ENCODE measurements at regions not wholly inside any gene's neighbourhood (a gene's known extent, or its start where the extent isn't known, plus 50 kb on each side); places are given as distances from the start of the nearest gene placed in this dataset.

DNA sequence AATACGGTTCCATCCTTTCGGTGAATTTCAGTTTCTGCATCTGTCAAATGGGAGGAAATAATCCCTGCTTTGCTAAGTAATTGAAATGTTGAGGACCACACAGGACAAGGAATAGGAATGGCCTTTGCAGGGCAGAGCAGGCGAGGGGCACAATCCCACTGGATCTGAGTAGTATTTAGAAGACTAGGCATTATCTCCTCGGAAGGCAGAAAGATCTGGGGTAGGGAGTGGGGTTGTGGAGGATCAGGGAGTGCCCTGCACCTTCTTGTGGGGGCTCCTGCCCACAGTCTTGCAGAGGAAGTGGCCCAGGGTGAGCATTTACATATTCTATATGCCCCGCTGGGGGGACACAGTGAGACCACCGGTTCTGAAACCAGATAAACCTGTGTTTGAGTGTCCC, 87.1 kb upstream of the SIRPA start:
- no peak overlapping the region for H3K9ac ChIP-seq (ENCODE audit: low read length)
- no peak overlapping the region for H2AFZ ChIP-seq (ENCODE audit: low read length)
- intact Hi-C loops (cut with micrococcal nuclease), result loop anchor here (10.0 kb wide), 2 partner anchors 137 to 297 kb away; partner anchors contain the start of gene STK35
- no TSS peak for BruUV-seq (replicated peaks)
- H3K4me2 ChIP-seq (ENCODE audit: low read length), result no peak overlapping the region
- ATAC-seq (no peak), DNase-seq (no peak)
- H3K9me3 ChIP-seq (ENCODE audit: low read length), result no peaks in the 10 kb centered on the region
- POLR2A ChIA-PET (ENCODE audit: unreplicated experiment), result no interaction called here
- H3K27me3 ChIP-seq (ENCODE audit: low read length), result no peaks in the 10 kb centered on the region
- H3K36me3 ChIP-seq (ENCODE audit: low read depth, low read length), result no peaks in the 10 kb centered on the region
- H3K4me3 ChIP-seq (ENCODE audit: low read length), result no peak overlapping the region
- no peaks in the 10 kb centered on the region for H4K20me1 ChIP-seq (ENCODE audit: low read length)
- H3K79me2 ChIP-seq (ENCODE audit: low read length), result no peaks in the 10 kb centered on the region
- H3K4me1 ChIP-seq (ENCODE audit: insufficient read depth, low read length), result peaks cover 43% of the 10 kb centered on the region
- H3F3A ChIP-seq (ENCODE audit: low read length, unreplicated experiment), result no peaks in the 10 kb centered on the region
- CTCF ChIA-PET, result no interaction called here
- no peaks in the 10 kb centered on the region for H3K9me2 ChIP-seq (replicated peaks; ENCODE audit: low read length)
- TF ChIP-seq, protein P1, sequence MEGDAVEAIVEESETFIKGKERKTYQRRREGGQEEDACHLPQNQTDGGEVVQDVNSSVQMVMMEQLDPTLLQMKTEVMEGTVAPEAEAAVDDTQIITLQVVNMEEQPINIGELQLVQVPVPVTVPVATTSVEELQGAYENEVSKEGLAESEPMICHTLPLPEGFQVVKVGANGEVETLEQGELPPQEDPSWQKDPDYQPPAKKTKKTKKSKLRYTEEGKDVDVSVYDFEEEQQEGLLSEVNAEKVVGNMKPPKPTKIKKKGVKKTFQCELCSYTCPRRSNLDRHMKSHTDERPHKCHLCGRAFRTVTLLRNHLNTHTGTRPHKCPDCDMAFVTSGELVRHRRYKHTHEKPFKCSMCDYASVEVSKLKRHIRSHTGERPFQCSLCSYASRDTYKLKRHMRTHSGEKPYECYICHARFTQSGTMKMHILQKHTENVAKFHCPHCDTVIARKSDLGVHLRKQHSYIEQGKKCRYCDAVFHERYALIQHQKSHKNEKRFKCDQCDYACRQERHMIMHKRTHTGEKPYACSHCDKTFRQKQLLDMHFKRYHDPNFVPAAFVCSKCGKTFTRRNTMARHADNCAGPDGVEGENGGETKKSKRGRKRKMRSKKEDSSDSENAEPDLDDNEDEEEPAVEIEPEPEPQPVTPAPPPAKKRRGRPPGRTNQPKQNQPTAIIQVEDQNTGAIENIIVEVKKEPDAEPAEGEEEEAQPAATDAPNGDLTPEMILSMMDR (conservative IDR thresholded peaks at IDR 0.05; ENCODE audit: low read depth, low read length), result no peak
- no peak for TF ChIP-seq EZH2 (IDR thresholded peaks at IDR 0.05; ENCODE audit: low read length, unreplicated experiment)
- no peak overlapping the region for H3K27ac ChIP-seq (ENCODE audit: low read length)

DNA sequence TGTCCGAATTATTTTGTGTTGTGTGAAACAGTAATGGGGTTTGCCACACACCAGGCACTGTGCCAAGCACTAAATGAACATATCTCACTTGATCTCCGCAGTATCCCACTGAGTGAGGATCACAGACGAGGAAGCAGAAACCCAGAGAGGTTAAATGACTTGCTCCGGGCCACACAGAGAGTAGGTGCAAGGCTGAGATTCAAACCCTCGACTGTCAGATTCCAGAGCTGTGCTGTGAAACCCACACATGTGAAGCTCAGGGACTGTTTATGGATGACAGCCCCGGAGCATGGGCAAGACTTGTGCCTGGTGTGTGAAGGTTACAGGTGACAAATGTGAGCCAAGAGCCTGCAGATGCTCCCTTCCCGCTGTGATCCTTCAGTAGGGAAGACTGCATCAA, 87.8 kb upstream of the SIRPA start:
- TF ChIP-seq, protein P1 (conservative IDR thresholded peaks at IDR 0.05; ENCODE audit: low read depth, low read length), result no peak
- no peak for TF ChIP-seq EZH2 (IDR thresholded peaks at IDR 0.05; ENCODE audit: low read length, unreplicated experiment)
- TF ChIP-seq EZH2phosphoT487 (IDR thresholded peaks at IDR 0.05; ENCODE audit: borderline replicate concordance, low read length), result no peak
- H4K20me1 ChIP-seq (ENCODE audit: low read length), result no peaks in the 10 kb centered on the region
- no peak overlapping the region for H3K27ac ChIP-seq (ENCODE audit: low read length)
- H3K9me2 ChIP-seq (replicated peaks; ENCODE audit: low read length), result no peaks in the 10 kb centered on the region
- H3K4me3 ChIP-seq (ENCODE audit: low read length), result no peak overlapping the region
- H3K9ac ChIP-seq (ENCODE audit: low read length), result no peak overlapping the region
- no peaks in the 10 kb centered on the region for H3K27me3 ChIP-seq (ENCODE audit: low read length)
- no peaks in the 10 kb centered on the region for H3F3A ChIP-seq (ENCODE audit: low read length, unreplicated experiment)
- ATAC-seq (no peak), DNase-seq (no peak)
- H3K36me3 ChIP-seq (ENCODE audit: low read depth, low read length), result no peaks in the 10 kb centered on the region
- CTCF ChIA-PET, result no interaction called here
- intact Hi-C loops (cut with micrococcal nuclease), result loop anchor here (10.0 kb wide), 2 partner anchors 137 to 297 kb away; partner anchors contain the start of gene STK35
- H3K4me2 ChIP-seq (ENCODE audit: low read length), result no peak overlapping the region
- H3K4me1 ChIP-seq (ENCODE audit: insufficient read depth, low read length), result peaks cover 43% of the 10 kb centered on the region
- no peak overlapping the region for H2AFZ ChIP-seq (ENCODE audit: low read length)
- BruUV-seq (replicated peaks), result no TSS peak
- no peaks in the 10 kb centered on the region for H3K9me3 ChIP-seq (ENCODE audit: low read length)
- H3K79me2 ChIP-seq (ENCODE audit: low read length), result no peaks in the 10 kb centered on the region
- POLR2A ChIA-PET (ENCODE audit: unreplicated experiment), result no interaction called here

DNA sequence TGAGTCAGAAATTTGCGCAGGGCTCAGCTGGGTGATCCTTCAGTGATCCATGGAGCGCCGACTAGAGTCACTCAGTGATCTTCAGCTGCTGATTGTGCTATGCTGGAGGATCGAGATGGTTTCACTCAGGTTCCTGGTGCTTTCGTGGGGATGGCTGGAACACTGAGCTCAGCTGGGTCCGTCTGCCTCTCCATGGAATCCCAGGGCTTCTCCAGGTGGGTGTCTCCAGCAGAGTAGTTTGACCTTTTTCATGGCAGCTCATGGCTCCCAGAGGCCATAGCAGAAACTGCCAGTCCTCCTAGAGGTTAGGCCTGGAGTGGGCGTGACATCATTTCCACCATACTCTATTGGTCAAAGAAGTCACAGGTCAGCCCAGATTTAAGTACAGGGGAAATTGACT, 88.8 kb upstream of the SIRPA start:
- Histone ChIP-seq H3K27ac (ENCODE audit: low read length) (no peak overlapping the region), H3K4me1 (ENCODE audit: insufficient read depth, low read length) (peaks cover 38% of the 10 kb centered on the region), H3F3A (ENCODE audit: low read length, unreplicated experiment) (no peaks in the 10 kb centered on the region), H3K9me3 (ENCODE audit: low read length) (no peaks in the 10 kb centered on the region), H3K27me3 (ENCODE audit: low read length) (no peaks in the 10 kb centered on the region), H2AFZ (ENCODE audit: low read length) (no peak overlapping the region), H4K20me1 (ENCODE audit: low read length) (no peaks in the 10 kb centered on the region), H3K36me3 (ENCODE audit: low read depth, low read length) (no peaks in the 10 kb centered on the region), H3K9me2 (replicated peaks; ENCODE audit: low read length) (no peaks in the 10 kb centered on the region), H3K4me2 (ENCODE audit: low read length) (no peak overlapping the region), H3K4me3 (ENCODE audit: low read length) (no peak overlapping the region), H3K79me2 (ENCODE audit: low read length) (no peaks in the 10 kb centered on the region), H3K9ac (ENCODE audit: low read length) (no peak overlapping the region)
- BruUV-seq (replicated peaks), result no TSS peak
- no peak for DNase-seq
- ChIA-PET POLR2A (ENCODE audit: unreplicated experiment) (interaction anchor here (0.6 kb wide), 1 partner anchor 11 kb away, joined by 14 read pairs; no protein-coding TSS in a partner anchor), CTCF (no interaction called here)
- TF ChIP-seq EZH2 (IDR thresholded peaks at IDR 0.05; ENCODE audit: low read length, unreplicated experiment), result no peak
- no peak for TF ChIP-seq EZH2phosphoT487 (IDR thresholded peaks at IDR 0.05; ENCODE audit: borderline replicate concordance, low read length)
- TF ChIP-seq, protein P1 (conservative IDR thresholded peaks at IDR 0.05; ENCODE audit: low read depth, low read length), result no peak
- no peak for ATAC-seq
- intact Hi-C loops (cut with micrococcal nuclease), result loop anchor here (10.0 kb wide), 2 partner anchors 138 to 298 kb away; partner anchors contain the start of gene STK35

All from PC-3 (cell line).